ENCODE measurements at regions not wholly inside any gene's neighbourhood (a gene's known extent, or its start where the extent isn't known, plus 50 kb on each side); places are given as distances from the start of the nearest gene placed in this dataset.

DNA sequence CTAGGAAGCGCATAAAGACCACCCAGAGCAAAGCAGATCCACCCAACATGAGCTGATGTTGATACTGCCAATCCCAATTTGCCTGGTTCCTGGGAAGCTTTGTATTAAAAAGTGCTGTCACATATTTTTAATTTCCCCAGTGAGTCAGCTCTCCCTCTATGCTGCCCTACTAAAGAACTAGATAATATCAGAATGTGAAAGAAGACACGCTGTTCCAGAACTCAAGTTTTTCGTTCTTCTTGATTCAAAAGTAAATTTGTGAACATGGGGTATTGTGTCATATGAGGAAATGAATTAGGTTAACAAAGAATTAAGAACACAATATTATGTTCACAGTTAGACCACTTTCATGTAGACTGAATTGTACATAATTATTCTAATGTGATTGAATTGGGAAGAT lies 734.2 kb upstream of the ALCAM start:
- no peak for TF ChIP-seq CTCF (optimal IDR thresholded peaks at IDR 0.05 in 1 of 3, IDR thresholded peaks at IDR 0.05 in 1 of 3, conservative IDR thresholded peaks at IDR 0.05 in 1 of 3; ENCODE audit: extremely low read depth in 1 of 3, insufficient read depth in 2 of 3, low read length in 3 of 3)
- no peak for TF ChIP-seq EZH2 (IDR thresholded peaks at IDR 0.05; ENCODE audit: low read length)
